ENCODE measurements at regions not wholly inside any gene's neighbourhood (a gene's known extent, or its start where the extent isn't known, plus 50 kb on each side); places are given as distances from the start of the nearest gene placed in this dataset.

- Histone ChIP-seq H3K4me1 (replicated peaks in 1 of 2) (no peaks in the 10 kb centered on the region), H3K27me3 (peaks cover 46% of the 10 kb centered on the region), H3K4me3 (no peak overlapping the region), H3K9me3 (replicated peaks in 1 of 3) (no peaks in the 10 kb centered on the region), H3K27ac (no peak overlapping the region), H3K36me3 (replicated peaks in 1 of 2) (no peaks in the 10 kb centered on the region)
- no peak for DNase-seq
- 8 to 77% (median 17%) methylated on average over 9 to 92 of the region's 92 CpGs for WGBS, 4 donors
- intact Hi-C loops (cut with DNase I): no loop called here
- TF ChIP-seq CTCF (IDR thresholded peaks at IDR 0.05): no peak
- TF ChIP-seq POLR2A (IDR thresholded peaks at IDR 0.05): no peak
These were observed 1252.7 kb downstream of the BRD1 start for GRCh38 chr22:48574776-48575617.

- Histone ChIP-seq H3K27ac (no peak overlapping the region), H3K4me1 (replicated peaks in 1 of 2) (no peaks in the 10 kb centered on the region), H3K27me3 (peaks cover 42% of the 10 kb centered on the region), H3K36me3 (replicated peaks in 1 of 2) (no peaks in the 10 kb centered on the region), H3K4me3 (no peak overlapping the region), H3K9me3 (replicated peaks in 1 of 3) (no peaks in the 10 kb centered on the region)
- no peak for DNase-seq
- intact Hi-C loops (cut with DNase I): no loop called here
- WGBS, 4 donors: 64 to 78% (median 68%) methylated on average over 4 of the region's 4 CpGs
- TF ChIP-seq CTCF (IDR thresholded peaks at IDR 0.05) (no peak), POLR2A (IDR thresholded peaks at IDR 0.05) (no peak)
These were observed 1253.9 kb downstream of the BRD1 start for GRCh38 chr22:48573766-48574165.

GRCh38 chr22:48572951-48573350 lies 1254.7 kb downstream of the BRD1 start:
- no peaks in the 10 kb centered on the region for H3K36me3 ChIP-seq (replicated peaks in 1 of 2)
- TF ChIP-seq POLR2A (IDR thresholded peaks at IDR 0.05): no peak
- TF ChIP-seq CTCF (IDR thresholded peaks at IDR 0.05): no peak
- peaks cover 35% of the 10 kb centered on the region for H3K27me3 ChIP-seq
- WGBS, 4 donors: 54 to 79% (median 67%) methylated on average over 2 to 4 of the region's 4 CpGs
- no peaks in the 10 kb centered on the region for H3K4me1 ChIP-seq (replicated peaks in 1 of 2)
- no peak overlapping the region for H3K4me3 ChIP-seq
- no peak for DNase-seq
- intact Hi-C loops (cut with DNase I): no loop called here
- no peaks in the 10 kb centered on the region for H3K9me3 ChIP-seq (replicated peaks in 1 of 3)
- H3K27ac ChIP-seq: no peak overlapping the region

GRCh38 chr22:48570912-48571311 lies 1256.8 kb downstream of the BRD1 start:
- no peaks in the 10 kb centered on the region for H3K36me3 ChIP-seq (replicated peaks in 1 of 2)
- no peak overlapping the region for H3K4me3 ChIP-seq
- DNase-seq: no peak
- H3K4me1 ChIP-seq (replicated peaks in 1 of 2): no peaks in the 10 kb centered on the region
- TF ChIP-seq POLR2A (IDR thresholded peaks at IDR 0.05) (no peak), CTCF (IDR thresholded peaks at IDR 0.05) (no peak)
- WGBS, 4 donors: 73 to 96% (median 90%) methylated on average over 2 of the region's 2 CpGs
- intact Hi-C loops (cut with DNase I): no loop called here
- H3K27ac ChIP-seq: no peak overlapping the region
- H3K9me3 ChIP-seq (replicated peaks in 1 of 3): no peaks in the 10 kb centered on the region
- H3K27me3 ChIP-seq: peaks cover 18% of the 10 kb centered on the region

Measured in adrenal gland (tissue), 9 donors.